ENCODE measurements at regions not wholly inside any gene's neighbourhood (a gene's known extent, or its start where the extent isn't known, plus 50 kb on each side); places are given as distances from the start of the nearest gene placed in this dataset.

DNA sequence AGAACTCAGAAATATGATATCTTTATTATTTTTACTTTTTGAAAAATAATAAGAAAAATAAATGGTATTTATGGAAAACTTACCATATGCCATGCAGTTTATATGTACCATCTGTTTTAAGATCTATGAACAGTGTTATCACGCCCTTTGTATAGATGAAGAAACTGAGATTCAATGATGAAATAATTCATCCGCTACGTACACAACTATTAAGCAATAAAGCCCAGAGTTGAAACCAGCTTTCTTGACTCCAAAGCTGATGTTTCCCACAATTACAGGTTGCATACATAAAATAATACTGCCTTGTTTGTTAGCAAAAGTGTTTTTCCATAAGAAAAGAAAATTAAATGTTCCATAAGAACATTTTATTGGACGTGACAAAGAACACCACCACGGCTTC is 67.2 kb upstream of the BCL6 start:
- H3K9ac ChIP-seq (ENCODE audit: control insufficient read depth, insufficient read depth, low read length), result no peak overlapping the region
- no peaks in the 10 kb centered on the region for H3K79me2 ChIP-seq (ENCODE audit: control insufficient read depth, insufficient read depth, low read length)
- H3K27me3 ChIP-seq (replicated peaks in 1 of 2; ENCODE audit: control insufficient read depth in 2 of 2, insufficient read depth in 2 of 2, low read length in 1 of 2), result peaks cover 0 to 4% of the 10 kb centered on the region in 2 experiments; a peak in 1 of 4 replicates
- RAD21 ChIA-PET (ENCODE audit: unreplicated experiment), result interaction anchor here (0.6 kb wide), 1 partner anchor 499 kb away, joined by 3 read pairs; no protein-coding TSS in a partner anchor
- FAIRE-seq (no peak), ATAC-seq (no peak), DNase-seq (ENCODE audit: low read depth, low spot score) (no peak)
- no peak overlapping the region for H3K27ac ChIP-seq (ENCODE audit: control insufficient read depth, insufficient read depth)
- CTCF ChIA-PET, result interaction anchor here (1.2 to 2.7 kb wide), 3 partner anchors 9 to 35 kb away, joined by 3 to 10 read pairs (median 5); no protein-coding TSS in a partner anchor
- POLR2A ChIA-PET, result no interaction called here
- no peaks in the 10 kb centered on the region for H4K20me1 ChIP-seq (ENCODE audit: control insufficient read depth, insufficient read depth)
- no peak overlapping the region for H2AFZ ChIP-seq (ENCODE audit: control insufficient read depth, low read depth, low read length)
- H3K4me3 ChIP-seq, result no peak overlapping the region
- no peaks in the 10 kb centered on the region for H3K4me1 ChIP-seq (ENCODE audit: control insufficient read depth, insufficient read depth, low read length)
- in situ Hi-C loops (cut with MboI) (no loop called here), intact Hi-C loops (cut with micrococcal nuclease; ENCODE audit: unreplicated experiment) (no loop called here)
- 78% methylated on average over 5 of the region's 5 CpGs for WGBS (ENCODE audit: insufficient coverage, insufficient replicate concordance, low lambda C conversion rate, missing lambda C conversion rate)
- SMC1A ChIA-PET (ENCODE audit: uncharacterized antibody, unreplicated experiment), result interaction anchor here (1.2 to 3.2 kb wide), 6 partner anchors 12 to 65 kb away, joined by 3 to 14 read pairs (median 4); no protein-coding TSS in a partner anchor
- no peaks in the 10 kb centered on the region for H3K36me3 ChIP-seq (ENCODE audit: control insufficient read depth in 2 of 2, insufficient read depth in 2 of 2, low read length in 1 of 2)
- BruUV-seq (replicated peaks), result no TSS peak
- H3K4me2 ChIP-seq (ENCODE audit: control insufficient read depth, insufficient read depth), result no peak overlapping the region
- no peaks in the 10 kb centered on the region for H3K9me3 ChIP-seq (replicated peaks; ENCODE audit: control insufficient read depth, insufficient read depth, low read length)
- TF ChIP-seq KAT2A (conservative IDR thresholded peaks at IDR 0.05; ENCODE audit: control insufficient read depth, low read depth, low read length), result no peak
- TF ChIP-seq EED (IDR thresholded peaks at IDR 0.05; ENCODE audit: low read depth), result no peak
- no peak for TF ChIP-seq HCFC1 (IDR thresholded peaks at IDR 0.05; ENCODE audit: low read length)
- TF ChIP-seq ATF3 (IDR thresholded peaks at IDR 0.05; ENCODE audit: borderline replicate concordance, extremely low read depth, low read depth, low read length), result no peak
- TF ChIP-seq, protein P1, sequence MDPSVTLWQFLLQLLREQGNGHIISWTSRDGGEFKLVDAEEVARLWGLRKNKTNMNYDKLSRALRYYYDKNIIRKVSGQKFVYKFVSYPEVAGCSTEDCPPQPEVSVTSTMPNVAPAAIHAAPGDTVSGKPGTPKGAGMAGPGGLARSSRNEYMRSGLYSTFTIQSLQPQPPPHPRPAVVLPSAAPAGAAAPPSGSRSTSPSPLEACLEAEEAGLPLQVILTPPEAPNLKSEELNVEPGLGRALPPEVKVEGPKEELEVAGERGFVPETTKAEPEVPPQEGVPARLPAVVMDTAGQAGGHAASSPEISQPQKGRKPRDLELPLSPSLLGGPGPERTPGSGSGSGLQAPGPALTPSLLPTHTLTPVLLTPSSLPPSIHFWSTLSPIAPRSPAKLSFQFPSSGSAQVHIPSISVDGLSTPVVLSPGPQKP (IDR thresholded peaks at IDR 0.05; ENCODE audit: low read depth, low read length), result no peak

DNA sequence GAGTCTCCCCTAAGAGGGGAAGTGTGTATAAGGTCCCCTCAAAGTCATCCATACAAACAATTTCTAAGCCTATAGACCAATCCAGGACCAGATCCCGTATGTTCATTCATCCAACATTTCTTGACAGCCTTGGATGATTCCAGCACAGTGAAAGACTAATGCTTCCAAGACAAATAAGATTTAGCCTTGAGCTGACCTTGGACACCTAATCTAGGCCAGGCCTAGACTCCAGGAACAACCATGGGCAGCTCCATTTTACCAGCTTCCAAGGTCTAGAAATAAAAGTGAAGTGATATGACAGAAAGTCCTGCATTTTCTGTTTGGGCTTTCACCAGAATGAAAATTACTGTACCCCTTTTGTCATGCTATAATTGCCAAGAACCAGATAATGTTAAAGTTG is 67.9 kb upstream of the BCL6 start:
- no peak for FAIRE-seq
- Histone ChIP-seq H4K20me1 (ENCODE audit: control insufficient read depth, insufficient read depth) (no peaks in the 10 kb centered on the region), H3K79me2 (ENCODE audit: control insufficient read depth, insufficient read depth, low read length) (no peaks in the 10 kb centered on the region), H3K36me3 (ENCODE audit: control insufficient read depth in 2 of 2, insufficient read depth in 2 of 2, low read length in 1 of 2) (no peaks in the 10 kb centered on the region), H2AFZ (ENCODE audit: control insufficient read depth, low read depth, low read length) (no peak overlapping the region), H3K4me1 (ENCODE audit: control insufficient read depth, insufficient read depth, low read length) (no peaks in the 10 kb centered on the region), H3K9ac (ENCODE audit: control insufficient read depth, insufficient read depth, low read length) (no peak overlapping the region), H3K4me3 (no peak overlapping the region), H3K9me3 (replicated peaks; ENCODE audit: control insufficient read depth, insufficient read depth, low read length) (no peaks in the 10 kb centered on the region), H3K27me3 (replicated peaks in 1 of 2; ENCODE audit: control insufficient read depth in 2 of 2, insufficient read depth in 2 of 2, low read length in 1 of 2) (peaks cover 0 to 4% of the 10 kb centered on the region in 2 experiments; a peak in 1 of 4 replicates), H3K27ac (ENCODE audit: control insufficient read depth, insufficient read depth) (no peak overlapping the region), H3K4me2 (ENCODE audit: control insufficient read depth, insufficient read depth) (no peak overlapping the region)
- CTCF ChIA-PET, result interaction anchor here (1.2 kb wide), 1 partner anchor 73 kb away, joined by 4 read pairs; no protein-coding TSS in a partner anchor
- TF ChIP-seq EZH2 (IDR thresholded peaks at IDR 0.05; ENCODE audit: borderline replicate concordance, control insufficient read depth, low read depth, low read length) (no peak), HCFC1 (IDR thresholded peaks at IDR 0.05; ENCODE audit: low read length) (no peak), RAD51 (IDR thresholded peaks at IDR 0.05) (no peak), NR2C1 (IDR thresholded peaks at IDR 0.05) (no peak)
- TF ChIP-seq, protein P2, sequence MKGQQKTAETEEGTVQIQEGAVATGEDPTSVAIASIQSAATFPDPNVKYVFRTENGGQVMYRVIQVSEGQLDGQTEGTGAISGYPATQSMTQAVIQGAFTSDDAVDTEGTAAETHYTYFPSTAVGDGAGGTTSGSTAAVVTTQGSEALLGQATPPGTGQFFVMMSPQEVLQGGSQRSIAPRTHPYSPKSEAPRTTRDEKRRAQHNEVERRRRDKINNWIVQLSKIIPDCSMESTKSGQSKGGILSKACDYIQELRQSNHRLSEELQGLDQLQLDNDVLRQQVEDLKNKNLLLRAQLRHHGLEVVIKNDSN (IDR thresholded peaks at IDR 0.05; ENCODE audit: borderline replicate concordance, extremely low read length, insufficient read depth, low read depth, low read length), result no peak
- TF ChIP-seq, protein P3, sequence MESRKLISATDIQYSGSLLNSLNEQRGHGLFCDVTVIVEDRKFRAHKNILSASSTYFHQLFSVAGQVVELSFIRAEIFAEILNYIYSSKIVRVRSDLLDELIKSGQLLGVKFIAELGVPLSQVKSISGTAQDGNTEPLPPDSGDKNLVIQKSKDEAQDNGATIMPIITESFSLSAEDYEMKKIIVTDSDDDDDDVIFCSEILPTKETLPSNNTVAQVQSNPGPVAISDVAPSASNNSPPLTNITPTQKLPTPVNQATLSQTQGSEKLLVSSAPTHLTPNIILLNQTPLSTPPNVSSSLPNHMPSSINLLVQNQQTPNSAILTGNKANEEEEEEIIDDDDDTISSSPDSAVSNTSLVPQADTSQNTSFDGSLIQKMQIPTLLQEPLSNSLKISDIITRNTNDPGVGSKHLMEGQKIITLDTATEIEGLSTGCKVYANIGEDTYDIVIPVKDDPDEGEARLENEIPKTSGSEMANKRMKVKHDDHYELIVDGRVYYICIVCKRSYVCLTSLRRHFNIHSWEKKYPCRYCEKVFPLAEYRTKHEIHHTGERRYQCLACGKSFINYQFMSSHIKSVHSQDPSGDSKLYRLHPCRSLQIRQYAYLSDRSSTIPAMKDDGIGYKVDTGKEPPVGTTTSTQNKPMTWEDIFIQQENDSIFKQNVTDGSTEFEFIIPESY (IDR thresholded peaks at IDR 0.05), result no peak
- intact Hi-C loops (cut with micrococcal nuclease; ENCODE audit: unreplicated experiment), result no loop called here
- SMC1A ChIA-PET (ENCODE audit: uncharacterized antibody, unreplicated experiment), result interaction anchor here (1.1 to 1.6 kb wide), 4 partner anchors 10 to 27 kb away, joined by 3 to 4 read pairs (median 3); no protein-coding TSS in a partner anchor
- WGBS (ENCODE audit: insufficient coverage, insufficient replicate concordance, low lambda C conversion rate, missing lambda C conversion rate), result 0% methylated on average over 1 of the region's 1 CpG
- DNase-seq (ENCODE audit: low read depth, low spot score), result no peak
- no TSS peak for BruUV-seq (replicated peaks)
- in situ Hi-C loops (cut with MboI), result no loop called here
- RAD21 ChIA-PET (ENCODE audit: unreplicated experiment), result no interaction called here
- ATAC-seq, result no peak
- POLR2A ChIA-PET, result no interaction called here
